MM.1S (cell line): ENCODE measurements at regions not wholly inside any gene's neighbourhood (a gene's known extent, or its start where the extent isn't known, plus 50 kb on each side); places are given as distances from the start of the nearest gene placed in this dataset.

ENCODE experiments used
- CTCF ChIP-seq: fragments of 300-600 bp; sonication (generic); IDR thresholded peaks from 2 replicates; pipeline ENCODE4 v1.5.1; 2016; ENCODE audit warnings: antibody characterized with exemption, low read length, mixed read lengths
- EZH2 ChIP-seq: fragments of 300-600 bp; sonication (generic); optimal IDR thresholded peaks from 2 replicates; pipeline ENCODE3; 2017; ENCODE audit warnings: low read depth, mild to moderate bottlenecking, antibody characterized with exemption, low read length, mixed read lengths
- EZH2phosphoT487 ChIP-seq: fragments of 300-600 bp; sonication (generic); IDR thresholded peaks from 2 replicates; pipeline ENCODE4 v1.6.1; 2018; ENCODE audit warnings: antibody characterized with exemption, low read length

- TF ChIP-seq CTCF (no peak), EZH2 (no peak), EZH2phosphoT487 (no peak)
Measured at GRCh38 chr17:70750983-70751382, 581.7 kb downstream of the KCNJ2 start.
